IMR-90 (cell line): ENCODE measurements at regions not wholly inside any gene's neighbourhood (a gene's known extent, or its start where the extent isn't known, plus 50 kb on each side); places are given as distances from the start of the nearest gene placed in this dataset.

ENCODE experiments used
- ATAC-seq: fragments of 200-7000 bp; cut with Tn5 transposase; 2 replicates; pipeline ENCODE4 v1.9.1; 2020; ENCODE audit warnings: low read depth, mild to moderate bottlenecking, moderate library complexity
- BruUV-seq: library from RNA; stranded (reverse); fragments of 400-500 nt; replicated peaks from 2 replicates; lab custom pipeline; 2021; lab: Mats Ljungman, UMichigan
- CTCF ChIA-PET: fragments of 300-600 bp; formaldehyde crosslinking; extraction: SDS; loops from one replicate; lab custom pipeline; 2021; ENCODE audit warnings: antibody characterized with exemption; lab: Yijun Ruan, JAX
- POLR2A ChIA-PET: fragments of 300-600 bp; sonication (Branson Sonifier 250); formaldehyde crosslinking; loops from one replicate; lab custom pipeline; 2022; ENCODE audit warnings: antibody characterized with exemption; ENCODE audit not compliant: unreplicated experiment; lab: Charles Lee
- DNase-seq: peaks from one replicate; pipeline ENCODE4 v3.0.0; 2013
- H2AFZ ChIP-seq: replicated peaks from 2 replicates; pipeline ENCODE3; 2013; ENCODE audit warnings: low read length, mild to moderate bottlenecking; ENCODE audit not compliant: poor library complexity
- H2AK5ac ChIP-seq: 2 replicates; pipeline ENCODE4 v1.6.1; 2013; ENCODE audit warnings: low read depth, low read length, inconsistent platforms
- H2AK9ac ChIP-seq: replicated peaks from 2 replicates; pipeline ENCODE3; 2013; ENCODE audit warnings: mild to moderate bottlenecking, low read depth, low read length, moderate library complexity; ENCODE audit not compliant: poor library complexity
- H2BK120ac ChIP-seq: 2 replicates; pipeline ENCODE4 v1.6.1; 2013; ENCODE audit warnings: low read depth, low read length, inconsistent platforms
- H2BK15ac ChIP-seq: 3 replicates; pipeline ENCODE4 v1.6.1; 2013; ENCODE audit warnings: low read depth, low read length, inconsistent platforms
- H2BK20ac ChIP-seq: 2 replicates; pipeline ENCODE4 v1.6.1; 2013; ENCODE audit warnings: low read depth, mild to moderate bottlenecking, inconsistent platforms, low read length, moderate library complexity
- H2BK5ac ChIP-seq: 2 replicates; pipeline ENCODE4 v1.6.1; 2013; ENCODE audit warnings: mild to moderate bottlenecking, low read depth, low read length, inconsistent platforms; ENCODE audit not compliant: poor library complexity, severe bottlenecking
- H3K14ac ChIP-seq: replicated peaks from 2 replicates; pipeline ENCODE4 v1.6.1; 2013; ENCODE audit warnings: low read depth, low read length, inconsistent platforms
- H3K18ac ChIP-seq: 2 replicates; pipeline ENCODE4 v1.6.1; 2013; ENCODE audit warnings: low read depth, low read length, control low read depth
- H3K23ac ChIP-seq: 2 replicates; pipeline ENCODE4 v1.6.1; 2013; ENCODE audit warnings: low read depth, low read length, inconsistent platforms
- H3K27ac ChIP-seq: 2 replicates; pipeline ENCODE4 v1.5.1; 2013; ENCODE audit warnings: mild to moderate bottlenecking, control low read depth, low read length; ENCODE audit not compliant: insufficient read depth
- H3K27me3 ChIP-seq: 2 replicates; pipeline ENCODE4 v1.6.1; 2013; ENCODE audit warnings: low read length; ENCODE audit not compliant: control insufficient read depth, insufficient read depth
- H3K36me3 ChIP-seq: 2 replicates; pipeline ENCODE4 v1.6.1; 2013; ENCODE audit warnings: low read length, mixed read lengths; ENCODE audit not compliant: control insufficient read depth, insufficient read depth
- H3K4ac ChIP-seq: 2 replicates; pipeline ENCODE4 v1.6.1; 2013; ENCODE audit warnings: low read depth, low read length, inconsistent platforms
- H3K4me1 ChIP-seq: 2 replicates; pipeline ENCODE4 v1.6.1; 2013; ENCODE audit warnings: low read length, mixed read lengths; ENCODE audit not compliant: control insufficient read depth, insufficient read depth
- H3K4me2 ChIP-seq: 2 replicates; pipeline ENCODE4 v1.6.1; 2013; ENCODE audit warnings: low read depth, mild to moderate bottlenecking, control low read depth, low read length, moderate library complexity
- H3K4me3 ChIP-seq: 2 replicates; pipeline ENCODE4 v1.5.1; 2013; ENCODE audit warnings: low read depth, mild to moderate bottlenecking, control low read depth, low read length, moderate library complexity; ENCODE audit not compliant: insufficient read depth
- H3K56ac ChIP-seq: 2 replicates; pipeline ENCODE4 v1.6.1; 2013; ENCODE audit warnings: low read length, inconsistent platforms; ENCODE audit not compliant: insufficient read depth; ENCODE audit errors: extremely low read depth
- H3K79me1 ChIP-seq, 2 experiments: 2 replicates each; pipeline ENCODE4 v1.6.1; 2013; ENCODE audit warnings: low read length in 2 of 2, inconsistent platforms in 1 of 2, low read depth in 1 of 2
- H3K9ac ChIP-seq: 2 replicates; pipeline ENCODE4 v1.6.1; 2013; ENCODE audit warnings: low read depth, low read length, control low read depth
- H3K9me1 ChIP-seq: 2 replicates; pipeline ENCODE4 v1.6.1; 2013; ENCODE audit warnings: low read length, inconsistent platforms; ENCODE audit not compliant: insufficient read depth
- H3K9me3 ChIP-seq: 2 replicates; pipeline ENCODE4 v1.6.1; 2013; ENCODE audit warnings: low read length; ENCODE audit not compliant: control insufficient read depth, insufficient read depth
- H4K20me1 ChIP-seq: 2 replicates; pipeline ENCODE4 v1.6.1; 2013; ENCODE audit warnings: low read length, inconsistent platforms; ENCODE audit not compliant: insufficient read depth
- H4K5ac ChIP-seq: 2 replicates; pipeline ENCODE4 v1.6.1; 2013; ENCODE audit warnings: mild to moderate bottlenecking, low read depth, low read length, control low read depth
- H4K8ac ChIP-seq, 2 experiments: 2 replicates each; pipeline ENCODE4 v1.6.1; 2013; ENCODE audit warnings: low read depth in 2 of 2, low read length in 2 of 2, control low read depth in 1 of 2, inconsistent platforms in 1 of 2
- H4K91ac ChIP-seq: 2 replicates; pipeline ENCODE4 v1.6.1; 2013; ENCODE audit warnings: low read depth, low read length, inconsistent platforms; ENCODE audit not compliant: insufficient read depth
- CHD1 ChIP-seq: IDR thresholded peaks from 2 replicates; pipeline ENCODE4 v1.6.1; 2012; ENCODE audit warnings: low read depth, low read length, improper control_type of control experiment
- CTCF ChIP-seq: conservative IDR thresholded peaks from 2 replicates; pipeline ENCODE4 v1.5.1; 2012; ENCODE audit warnings: mild to moderate bottlenecking, low read depth, low read length, improper control_type of control experiment
- ELK1 ChIP-seq: fragments of 150-350 bp; IDR thresholded peaks from 2 replicates; pipeline ENCODE4 v1.6.1; 2016; ENCODE audit warnings: low read depth, mild to moderate bottlenecking, low read length, moderate library complexity, borderline replicate concordance
- FOS ChIP-seq: fragments of 150-350 bp; IDR thresholded peaks from 2 replicates; pipeline ENCODE4 v1.6.1; 2016; ENCODE audit warnings: low read depth, low read length
- MAFK ChIP-seq: IDR thresholded peaks from 2 replicates; pipeline ENCODE4 v1.6.1; 2012; ENCODE audit warnings: low read depth, low read length, improper control_type of control experiment
- MAZ ChIP-seq: IDR thresholded peaks from 2 replicates; pipeline ENCODE4 v1.6.1; 2012; ENCODE audit warnings: low read depth, mild to moderate bottlenecking, low read length, improper control_type of control experiment, moderate library complexity, borderline replicate concordance
- NFE2L2 ChIP-seq: fragments of 150-350 bp; IDR thresholded peaks from 2 replicates; pipeline ENCODE4 v1.6.1; 2016; ENCODE audit warnings: low read depth, mild to moderate bottlenecking, low read length
- POLR2A ChIP-seq: IDR thresholded peaks from 2 replicates; pipeline ENCODE4 v1.6.1; 2012; ENCODE audit warnings: mild to moderate bottlenecking, low read depth, low read length
- RAD21 ChIP-seq: IDR thresholded peaks from 2 replicates; pipeline ENCODE4 v1.6.1; 2012; ENCODE audit warnings: low read length, improper control_type of control experiment
- RCOR1 ChIP-seq: IDR thresholded peaks from 2 replicates; pipeline ENCODE4 v1.6.1; 2012; ENCODE audit warnings: mild to moderate bottlenecking, low read length, improper control_type of control experiment; ENCODE audit not compliant: insufficient replicate concordance
- RFX5 ChIP-seq: IDR thresholded peaks from 2 replicates; pipeline ENCODE4 v1.8.0; 2012; ENCODE audit warnings: low read depth, mild to moderate bottlenecking, low read length, moderate library complexity
- SMC3 ChIP-seq: fragments of 150-350 bp; IDR thresholded peaks from 2 replicates; pipeline ENCODE4 v1.6.1; 2016; ENCODE audit warnings: low read depth, mild to moderate bottlenecking, antibody characterized with exemption, low read length, moderate library complexity
- WGBS, 2 experiments: methylation state at CpG; one replicate each; pipeline versions ENCODE4 v1.1.5 to v1.1.7; 2013; ENCODE audit warnings: missing lambda C conversion rate in 2 of 2; ENCODE audit not compliant: insufficient read length in 1 of 2; ENCODE audit errors: extremely low coverage in 2 of 2; 5-methylcytosine and 5-hydroxymethylcytosine counted together
- dilution Hi-C: fragments of 300-500 bp; cut with HindIII; formaldehyde crosslinking; loops from one replicate; pipeline ENCODE4 v1.14.3; 2018; ENCODE audit warnings: low sequenced_read_pairs; ENCODE audit not compliant: unreplicated experiment
- in situ Hi-C: fragments of 300-500 bp; cut with MboI; formaldehyde crosslinking; loops from 3 replicates; pipeline ENCODE4 v1.14.3; 2019; ENCODE audit warnings: low sequenced_read_pairs, inconsistent platforms, mixed read lengths
- intact Hi-C: fragments of 100-400 bp; cut with micrococcal nuclease; formaldehyde crosslinking; loops from 2 replicates; pipeline ENCODE4 v1.10.0; 2022

- Histone ChIP-seq H3K79me1 (no peaks in the 10 kb centered on the region), H3K9ac (no peak overlapping the region; the same call in 1 of the 2 replicates), H4K8ac (peak overlapping the region in 1 of 2 experiments; percentile 44; a peak in 3 of 4 replicates), H2BK15ac (0 out of 3 replicates have a peak overlapping the region, but pooled peaks have one; percentile 19), H3K14ac (0 out of 2 replicates have a peak overlapping the region, but pooled peaks have one; percentile 33), H3K36me3 (no peaks in the 10 kb centered on the region), H3K4me3 (no peak overlapping the region), H2BK120ac (peak overlapping the region; percentile 28; the same call in 1 of the 2 replicates), H2BK20ac (peak overlapping the region; percentile 27; the same call in 1 of the 2 replicates), H3K9me3 (no peaks in the 10 kb centered on the region), H3K4ac (no peak overlapping the region), H4K91ac (no peak overlapping the region; the same call in 1 of the 2 replicates), H4K5ac (no peak overlapping the region), H3K27ac (no peak overlapping the region), H2AFZ (no peak overlapping the region), H2AK9ac (no peak overlapping the region), H2AK5ac (peak overlapping the region; percentile 90; the same call in 1 of the 2 replicates), H3K27me3 (no peaks in the 10 kb centered on the region), H3K23ac (no peak overlapping the region), H3K4me2 (no peak overlapping the region; the same call in 1 of the 2 replicates), H4K20me1 (no peaks in the 10 kb centered on the region), H3K4me1 (0 out of 2 replicates have a peak, but pooled peaks cover 2% of the 10 kb centered on the region), H3K56ac (peak overlapping the region; percentile 59; the same call in 1 of the 2 replicates), H3K9me1 (no peaks in the 10 kb centered on the region), H3K18ac (peak overlapping the region; percentile 85; the same call in 1 of the 2 replicates), H2BK5ac (peak overlapping the region; percentile 79)
- dilution Hi-C loops (no loop called here), in situ Hi-C loops (no loop called here), intact Hi-C loops (no loop called here)
- WGBS, 2 experiments = no CpG with 5 or more reads among the region's 5 CpGs
- CTCF ChIA-PET = interaction anchor here (2.3 kb wide), 1 partner anchor 12 kb away, joined by 5 read pairs; no protein-coding TSS in a partner anchor
- no TSS peak for BruUV-seq
- no peak for TF ChIP-seq MAFK
- TF ChIP-seq CHD1 = no peak
- no peak for TF ChIP-seq RCOR1
- no peak for TF ChIP-seq POLR2A
- TF ChIP-seq RFX5 = no peak
- no peak for TF ChIP-seq FOS
- TF ChIP-seq MAZ = no peak
- no peak for TF ChIP-seq SMC3
- no peak for TF ChIP-seq CTCF
- TF ChIP-seq RAD21 = no peak
- TF ChIP-seq ELK1 = no peak
- TF ChIP-seq NFE2L2 = no peak
- DNase-seq (no peak), ATAC-seq (peak; percentile 57)
- POLR2A ChIA-PET = no interaction called here
Measured at GRCh38 chr12:68521848-68522502, 88.7 kb upstream of the RAP1B start.
